A549 (cell line): ENCODE measurements at regions not wholly inside any gene's neighbourhood (a gene's known extent, or its start where the extent isn't known, plus 50 kb on each side); places are given as distances from the start of the nearest gene placed in this dataset.

Experiments used
- CBX8 ChIP-seq: fragments of 200-600 bp; sonication (generic); IDR thresholded peaks from 2 replicates; pipeline ENCODE4 v1.6.1; 2016
- CHD4 ChIP-seq: fragments of 200-600 bp; sonication (generic); IDR thresholded peaks from 2 replicates; pipeline ENCODE4 v1.6.1; 2016; ENCODE audit warnings: antibody characterized with exemption, mild to moderate bottlenecking, borderline replicate concordance
- EHMT2 ChIP-seq: fragments of 200-600 bp; sonication (generic); IDR thresholded peaks from 2 replicates; pipeline ENCODE4 v1.6.1; 2016; ENCODE audit warnings: antibody characterized with exemption, low read depth, mild to moderate bottlenecking, moderate library complexity
- EP300 ChIP-seq, 2 experiments: fragments of >200 bp; sonication (Bioruptor Twin); formaldehyde crosslinking; IDR thresholded peaks; 2 replicates in 1 of 2; 3 replicates in 1 of 2; pipeline ENCODE4 v1.6.1; 2016 to 2017
- NFE2L2 ChIP-seq: fragments of 150-350 bp; conservative IDR thresholded peaks from 2 replicates; pipeline ENCODE4 v1.6.1; 2014; ENCODE audit warnings: low read length
- POLR2A ChIP-seq: IDR thresholded peaks from 2 replicates; pipeline ENCODE4 v1.6.1; 2012; ENCODE audit warnings: mild to moderate bottlenecking, low read length
- RAD21 ChIP-seq, 2 experiments: fragments of >200 bp in 1 of 2; sonication (Bioruptor Twin) in 1 of 2; formaldehyde crosslinking in 1 of 2; IDR thresholded peaks in 1 of 2; conservative IDR thresholded peaks in 1 of 2; 2 replicates in 1 of 2; 3 replicates in 1 of 2; pipeline ENCODE4 v1.6.1; 2012 to 2018; ENCODE audit warnings: inconsistent platforms in 1 of 2
- ZNF302 ChIP-seq: fragments of 250-450 bp; sonication (Bioruptor Pico); IDR thresholded peaks from 2 replicates; pipeline ENCODE4 v1.9.0; 2021; ENCODE audit warnings: inconsistent platforms, mild to moderate bottlenecking, moderate library complexity
- TF ChIP-seq, protein P1 (sequence below): fragments of >200 bp; sonication (Bioruptor Twin); formaldehyde crosslinking; IDR thresholded peaks from 3 replicates; pipeline ENCODE4 v1.5.1; 2016
- TF ChIP-seq, protein P2 (sequence below): fragments of 250-450 bp; sonication (Bioruptor Pico); IDR thresholded peaks from 2 replicates; pipeline ENCODE4 v1.5.0; 2021; ENCODE audit warnings: mild to moderate bottlenecking, moderate library complexity, borderline replicate concordance
- TF ChIP-seq, protein P3 (sequence below): fragments of 450-650 bp; IDR thresholded peaks from 2 replicates; pipeline ENCODE4 v1.6.1; 2014; ENCODE audit warnings: antibody characterized with exemption

DNA sequence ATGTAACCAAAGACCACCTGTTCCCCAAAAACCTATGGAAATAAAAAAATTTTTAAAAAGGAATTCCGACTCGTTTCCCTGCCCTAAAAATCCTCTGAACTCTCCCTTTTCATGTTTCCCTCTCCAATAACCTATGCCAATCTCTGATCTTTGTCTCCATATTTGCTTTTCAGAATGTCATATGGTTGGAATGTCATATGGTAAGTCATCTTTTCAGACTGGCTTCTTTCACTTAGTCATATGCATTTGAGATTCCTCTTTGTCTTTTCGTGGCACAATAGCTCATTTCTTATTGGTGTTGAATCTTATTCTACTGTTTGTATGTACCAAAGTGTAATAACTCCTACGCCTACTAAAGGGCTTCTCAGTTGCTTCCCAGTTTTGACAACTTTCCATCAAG is 117.5 kb downstream of the BACH1 start:
- TF ChIP-seq RAD21 (conservative IDR thresholded peaks at IDR 0.05 in 1 of 2, IDR thresholded peaks at IDR 0.05 in 1 of 2) (no peak), ZNF302 (CRISPR knock-in tag) (no peak), NFE2L2 (no peak), POLR2A (no peak), CHD4 (no peak), EP300 (IDR thresholded peaks at IDR 0.05) (no peak), CBX8 (no peak), EHMT2 (no peak)
- TF ChIP-seq, protein P1, sequence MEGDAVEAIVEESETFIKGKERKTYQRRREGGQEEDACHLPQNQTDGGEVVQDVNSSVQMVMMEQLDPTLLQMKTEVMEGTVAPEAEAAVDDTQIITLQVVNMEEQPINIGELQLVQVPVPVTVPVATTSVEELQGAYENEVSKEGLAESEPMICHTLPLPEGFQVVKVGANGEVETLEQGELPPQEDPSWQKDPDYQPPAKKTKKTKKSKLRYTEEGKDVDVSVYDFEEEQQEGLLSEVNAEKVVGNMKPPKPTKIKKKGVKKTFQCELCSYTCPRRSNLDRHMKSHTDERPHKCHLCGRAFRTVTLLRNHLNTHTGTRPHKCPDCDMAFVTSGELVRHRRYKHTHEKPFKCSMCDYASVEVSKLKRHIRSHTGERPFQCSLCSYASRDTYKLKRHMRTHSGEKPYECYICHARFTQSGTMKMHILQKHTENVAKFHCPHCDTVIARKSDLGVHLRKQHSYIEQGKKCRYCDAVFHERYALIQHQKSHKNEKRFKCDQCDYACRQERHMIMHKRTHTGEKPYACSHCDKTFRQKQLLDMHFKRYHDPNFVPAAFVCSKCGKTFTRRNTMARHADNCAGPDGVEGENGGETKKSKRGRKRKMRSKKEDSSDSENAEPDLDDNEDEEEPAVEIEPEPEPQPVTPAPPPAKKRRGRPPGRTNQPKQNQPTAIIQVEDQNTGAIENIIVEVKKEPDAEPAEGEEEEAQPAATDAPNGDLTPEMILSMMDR, result no peak
- TF ChIP-seq, protein P2, sequence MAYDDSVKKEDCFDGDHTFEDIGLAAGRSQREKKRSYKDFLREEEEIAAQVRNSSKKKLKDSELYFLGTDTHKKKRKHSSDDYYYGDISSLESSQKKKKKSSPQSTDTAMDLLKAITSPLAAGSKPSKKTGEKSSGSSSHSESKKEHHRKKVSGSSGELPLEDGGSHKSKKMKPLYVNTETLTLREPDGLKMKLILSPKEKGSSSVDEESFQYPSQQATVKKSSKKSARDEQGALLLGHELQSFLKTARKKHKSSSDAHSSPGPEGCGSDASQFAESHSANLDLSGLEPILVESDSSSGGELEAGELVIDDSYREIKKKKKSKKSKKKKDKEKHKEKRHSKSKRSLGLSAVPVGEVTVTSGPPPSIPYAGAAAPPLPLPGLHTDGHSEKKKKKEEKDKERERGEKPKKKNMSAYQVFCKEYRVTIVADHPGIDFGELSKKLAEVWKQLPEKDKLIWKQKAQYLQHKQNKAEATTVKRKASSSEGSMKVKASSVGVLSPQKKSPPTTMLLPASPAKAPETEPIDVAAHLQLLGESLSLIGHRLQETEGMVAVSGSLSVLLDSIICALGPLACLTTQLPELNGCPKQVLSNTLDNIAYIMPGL (CRISPR knock-in tag), result no peak
- TF ChIP-seq, protein P3, sequence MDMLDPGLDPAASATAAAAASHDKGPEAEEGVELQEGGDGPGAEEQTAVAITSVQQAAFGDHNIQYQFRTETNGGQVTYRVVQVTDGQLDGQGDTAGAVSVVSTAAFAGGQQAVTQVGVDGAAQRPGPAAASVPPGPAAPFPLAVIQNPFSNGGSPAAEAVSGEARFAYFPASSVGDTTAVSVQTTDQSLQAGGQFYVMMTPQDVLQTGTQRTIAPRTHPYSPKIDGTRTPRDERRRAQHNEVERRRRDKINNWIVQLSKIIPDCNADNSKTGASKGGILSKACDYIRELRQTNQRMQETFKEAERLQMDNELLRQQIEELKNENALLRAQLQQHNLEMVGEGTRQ, result no peak
